KBM-7 (cell line): ENCODE measurements at regions not wholly inside any gene's neighbourhood (a gene's known extent, or its start where the extent isn't known, plus 50 kb on each side); places are given as distances from the start of the nearest gene placed in this dataset.

ENCODE experiments used
- DNase-seq: peaks from one replicate; pipeline ENCODE4 v3.0.0-alpha.2; 2015
- in situ Hi-C: fragments of 300-500 bp; cut with MboI; formaldehyde crosslinking; loops from 2 replicates; pipeline ENCODE4 v1.14.3; 2020; ENCODE audit warnings: low sequenced_read_pairs, low pct_unique_long_range_greater_than_20kb, mixed read lengths

- no peak for DNase-seq
- in situ Hi-C loops: no loop called here
Observed at GRCh38 chr2:34123996-34124785, 525.1 kb upstream of the FAM98A start.

DNA sequence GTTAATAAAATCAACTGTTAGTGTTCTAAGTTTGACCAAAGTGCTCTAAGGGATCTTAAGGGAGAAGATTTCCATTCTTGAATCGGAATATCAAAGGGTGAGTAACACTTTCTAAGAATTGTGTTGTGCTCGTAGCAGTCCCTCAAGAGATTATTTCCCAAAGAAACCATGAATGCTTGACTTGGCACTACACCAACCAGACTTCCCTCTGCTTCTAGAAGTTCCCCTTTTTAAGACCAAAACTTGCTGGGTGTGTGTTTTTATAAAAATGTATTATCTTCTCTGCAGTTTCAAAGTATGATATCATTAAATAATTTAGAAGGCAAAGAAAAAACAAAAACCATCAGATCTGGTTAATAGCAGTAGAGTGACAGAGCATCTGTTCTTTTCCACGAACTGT is 522.0 kb upstream of the FAM98A start:
- peak; percentile 42 for DNase-seq
- in situ Hi-C loops: no loop called here

GRCh38 chr2:34115076-34115475 is 516.0 kb upstream of the FAM98A start:
- no peak for DNase-seq
- in situ Hi-C loops: no loop called here

DNA sequence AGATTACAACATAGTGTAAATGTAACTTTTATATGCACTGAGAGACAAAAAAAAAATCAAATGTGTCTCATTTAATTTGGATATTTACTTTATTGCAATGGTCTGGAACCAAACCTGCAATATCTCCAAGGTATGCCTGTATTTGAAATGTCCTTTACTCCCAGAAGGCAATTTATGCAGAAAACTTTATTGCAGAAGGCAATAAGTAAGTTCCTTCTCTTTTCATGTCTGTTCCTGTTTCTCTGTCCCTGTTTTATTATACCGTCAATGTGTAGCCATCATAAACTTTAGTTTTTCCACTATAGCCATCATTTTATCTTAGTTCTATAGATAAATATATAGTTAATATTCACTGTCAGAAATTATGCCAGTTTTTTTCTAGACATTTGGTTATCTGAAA is 513.1 kb upstream of the FAM98A start:
- in situ Hi-C loops: no loop called here
- no peak for DNase-seq

DNA sequence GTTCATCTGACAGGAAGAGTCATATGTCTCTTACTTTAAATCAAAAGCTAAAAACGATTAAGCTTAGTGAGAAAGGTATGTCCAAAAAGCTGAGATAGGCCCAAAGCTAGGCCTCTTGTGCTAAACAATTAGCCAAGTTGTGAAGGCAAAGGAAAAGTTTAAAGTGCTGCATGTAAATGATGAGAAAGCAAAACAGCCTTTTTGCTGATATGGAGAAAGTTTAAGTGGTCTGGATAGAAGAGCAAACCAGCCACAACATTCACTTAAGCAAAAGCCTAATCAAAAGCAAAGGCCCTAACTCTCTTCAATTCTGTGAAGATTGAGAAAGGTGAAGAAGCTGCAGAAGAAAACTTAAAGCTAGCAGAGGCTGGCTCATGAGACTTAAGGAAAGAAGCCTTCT is 511.3 kb upstream of the FAM98A start:
- DNase-seq: no peak
- in situ Hi-C loops: no loop called here

DNA sequence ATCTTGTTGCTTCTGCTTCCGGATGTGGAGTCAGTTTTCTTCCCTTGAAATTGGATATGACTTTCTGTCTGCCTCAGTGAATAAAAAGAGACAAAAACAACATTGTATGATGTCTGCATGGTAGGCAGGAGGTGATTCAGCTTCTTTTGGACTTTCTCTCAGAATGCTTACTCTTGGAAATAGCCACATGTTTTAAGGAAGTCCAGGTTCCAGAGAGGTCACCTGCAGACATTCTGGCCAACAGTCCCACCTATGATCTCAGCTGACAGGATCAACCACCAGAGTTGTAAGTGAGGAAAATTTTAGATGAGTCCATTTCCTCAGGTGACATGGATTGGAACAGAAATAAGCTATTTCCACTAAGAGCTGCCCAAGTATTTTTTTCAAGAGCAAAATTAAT is 508.7 kb upstream of the FAM98A start:
- in situ Hi-C loops: no loop called here
- DNase-seq: no peak

DNA sequence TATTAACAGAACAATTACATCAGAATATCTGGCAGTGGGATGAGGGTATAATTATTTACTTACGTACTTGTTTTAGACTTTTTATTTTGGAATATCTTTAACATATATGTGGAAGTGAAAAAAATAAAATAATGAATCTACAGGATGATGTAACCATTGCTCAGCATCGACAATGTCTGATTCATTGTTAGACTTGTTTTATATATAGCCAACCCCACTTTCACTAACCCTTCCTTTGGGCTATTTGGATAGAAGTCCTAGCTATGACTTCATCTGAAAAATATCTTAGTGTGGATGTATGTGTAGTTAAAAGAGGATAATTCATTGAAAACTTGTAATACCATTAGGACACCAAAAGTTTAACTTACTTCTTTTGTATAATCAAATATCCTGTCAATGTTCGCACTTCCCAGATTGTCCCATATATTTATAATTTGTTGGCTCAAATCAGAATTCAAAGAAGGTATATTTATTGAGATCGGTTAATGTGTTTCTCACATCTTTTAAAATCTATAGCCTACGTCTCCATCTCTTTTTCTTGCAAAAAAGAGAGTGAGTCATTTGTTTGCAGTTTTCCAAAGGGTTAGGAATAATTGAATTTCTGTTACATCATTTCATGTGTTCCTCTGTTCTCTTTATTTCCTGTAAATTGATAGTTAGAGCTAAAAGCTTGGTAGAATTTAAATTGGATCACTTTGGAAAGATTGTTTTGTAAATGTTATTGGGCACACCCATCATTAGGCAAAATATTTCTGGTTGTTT is 506.1 kb upstream of the FAM98A start:
- in situ Hi-C loops: no loop called here

DNA sequence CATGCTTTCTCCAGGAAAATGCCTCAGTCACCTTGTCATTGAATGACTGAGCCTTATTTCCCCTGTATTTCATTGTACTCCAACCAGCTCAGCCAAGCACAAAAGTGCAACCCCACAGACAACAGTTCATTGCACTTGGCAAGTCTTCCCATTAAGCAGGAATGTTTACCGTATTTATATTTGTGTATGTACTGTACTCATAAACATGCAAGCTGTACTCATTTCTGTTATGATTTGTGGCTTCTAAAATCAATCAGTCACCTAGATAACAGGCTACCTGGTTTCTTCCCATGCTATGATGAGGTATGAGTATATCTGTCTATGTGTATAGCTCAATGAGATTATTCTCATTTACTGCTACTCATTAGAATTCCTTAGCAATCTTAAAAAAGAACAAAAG is 505.5 kb upstream of the FAM98A start:
- in situ Hi-C loops: no loop called here

More for the DNA sequence above, 506.1 kb upstream of the FAM98A start:
- no peak for DNase-seq

GRCh38 chr2:34103437-34103836 is 504.3 kb upstream of the FAM98A start:
- in situ Hi-C loops: no loop called here
- DNase-seq: no peak

More for the DNA sequence above, 505.5 kb upstream of the FAM98A start:
- no peak for DNase-seq

DNA sequence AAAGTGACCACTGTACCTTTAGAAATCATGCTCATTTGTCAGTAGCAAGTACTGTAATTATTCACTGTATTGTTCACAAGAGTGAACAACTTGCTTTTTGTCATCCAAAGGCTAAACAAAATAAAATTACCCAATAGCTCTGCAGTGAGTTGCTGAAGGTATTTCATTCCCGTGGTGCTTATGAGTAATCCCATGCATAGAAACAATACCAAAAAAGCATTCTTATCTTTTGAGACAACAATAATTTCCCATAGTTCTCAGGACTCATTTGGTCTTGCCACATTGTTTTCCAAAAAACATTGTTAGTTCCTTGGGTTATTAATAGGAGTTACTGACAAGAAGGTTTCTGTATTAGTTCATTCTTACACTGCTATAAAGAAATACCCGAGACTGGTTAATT is 503.2 kb upstream of the FAM98A start:
- in situ Hi-C loops: no loop called here
- DNase-seq: no peak

GRCh38 chr2:34099377-34099776 is 500.3 kb upstream of the FAM98A start:
- in situ Hi-C loops: no loop called here
- no peak for DNase-seq

DNA sequence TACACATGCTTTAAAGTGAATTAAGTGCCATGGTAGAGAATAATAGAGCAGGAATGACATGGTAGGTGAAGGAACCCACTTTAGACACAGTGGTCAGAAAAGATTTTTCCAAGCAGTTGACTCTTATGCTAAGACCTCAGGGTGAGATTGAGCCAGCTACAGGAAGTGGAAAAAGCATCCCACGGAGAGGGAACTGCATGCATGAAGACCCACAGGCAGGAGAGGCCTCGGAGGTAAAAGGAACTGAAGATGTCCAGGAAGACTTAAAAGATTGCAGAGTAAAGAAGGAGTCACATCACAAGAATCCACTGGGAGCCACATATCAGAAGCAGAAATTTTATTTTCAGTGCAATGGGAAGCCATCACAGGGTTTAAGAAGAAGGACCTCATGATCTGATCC is 499.2 kb upstream of the FAM98A start:
- DNase-seq: no peak
- in situ Hi-C loops: no loop called here

DNA sequence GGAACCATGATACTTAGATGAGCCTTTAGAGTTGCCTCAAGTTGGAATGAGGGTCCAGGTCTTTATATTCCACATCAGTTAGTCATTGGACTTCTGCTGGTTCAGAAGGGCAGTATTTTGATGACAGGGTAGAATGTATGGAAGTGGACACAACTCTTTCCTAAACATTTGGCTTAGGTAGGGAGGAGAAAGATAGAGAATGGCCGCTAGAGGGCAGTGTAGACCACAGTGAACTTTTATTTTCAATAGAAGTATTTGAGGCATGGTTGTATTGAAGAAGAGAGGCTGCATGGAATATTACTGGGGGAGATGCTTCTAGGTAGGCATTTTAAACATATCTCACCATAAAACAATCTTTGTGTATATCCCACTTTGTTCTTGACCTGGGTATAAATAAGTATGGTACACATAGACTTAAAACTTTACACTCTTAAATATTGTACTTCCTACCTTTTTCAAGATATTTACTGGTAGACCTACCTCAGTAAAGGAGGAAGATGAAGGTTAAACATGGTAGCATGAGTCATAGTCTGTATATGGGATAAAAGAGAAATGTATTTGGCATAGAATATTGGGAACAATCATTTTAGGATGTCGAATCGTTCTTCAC is 497.6 kb upstream of the FAM98A start:
- DNase-seq: peak; percentile 64
- in situ Hi-C loops: no loop called here

GRCh38 chr2:34093790-34094189 is 494.7 kb upstream of the FAM98A start:
- no peak for DNase-seq

GRCh38 chr2:34070196-34070595 is 471.1 kb upstream of the FAM98A start:
- in situ Hi-C loops: no loop called here
- DNase-seq: no peak

More at GRCh38 chr2:34093790-34094189, 494.7 kb upstream of the FAM98A start:
- in situ Hi-C loops: no loop called here

GRCh38 chr2:34069604-34070003 is 470.5 kb upstream of the FAM98A start:
- in situ Hi-C loops: no loop called here
- DNase-seq: no peak

- in situ Hi-C loops: no loop called here
- no peak for DNase-seq
Observed at GRCh38 chr2:34050413-34050812, 451.3 kb upstream of the FAM98A start.

DNA sequence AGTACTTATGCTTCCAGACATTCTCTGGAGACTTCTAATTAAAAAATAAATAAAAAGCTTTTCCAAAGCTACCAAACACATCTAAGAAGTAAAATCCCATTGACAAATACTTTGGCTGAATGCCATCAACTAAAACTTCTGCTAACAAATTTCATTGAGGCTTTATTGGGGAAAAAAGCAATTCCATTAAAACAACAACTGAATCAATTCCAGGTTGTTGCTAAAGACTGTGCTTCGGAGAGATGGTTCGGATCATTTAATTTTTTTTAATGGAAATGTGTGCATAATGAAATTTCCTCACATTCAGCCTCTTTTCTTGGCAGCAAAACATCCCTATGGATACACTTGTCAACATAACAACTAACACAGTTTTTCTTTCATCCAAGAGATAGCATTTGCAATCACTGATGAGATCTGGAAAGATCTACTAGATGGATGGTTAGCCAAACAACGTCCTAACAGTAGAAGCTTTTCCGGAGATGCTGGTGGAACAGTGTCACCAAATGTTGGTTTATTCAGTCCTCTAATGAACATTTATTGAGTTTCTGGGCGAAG is 446.1 kb upstream of the FAM98A start:
- in situ Hi-C loops: no loop called here
- no peak for DNase-seq

DNA sequence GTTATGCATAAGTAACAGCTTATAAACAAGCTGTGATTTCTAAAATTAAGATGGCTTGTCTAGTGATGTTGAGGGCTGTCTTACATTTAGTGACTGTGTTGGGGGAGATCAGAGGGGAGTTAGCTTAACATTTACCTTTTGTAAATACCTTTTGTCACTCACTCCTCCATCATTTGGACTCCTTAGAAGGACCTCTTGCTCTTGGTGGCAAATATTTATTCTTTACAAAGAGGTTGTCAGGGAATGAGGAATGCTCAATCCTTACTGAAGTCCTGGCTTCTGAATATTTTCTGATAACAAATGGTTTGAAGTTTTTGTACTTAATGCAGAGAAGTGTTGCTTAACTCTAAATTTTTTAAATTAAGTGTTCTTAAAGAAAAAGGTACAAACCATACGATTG is 438.8 kb upstream of the FAM98A start:
- DNase-seq: no peak
- in situ Hi-C loops: no loop called here

DNA sequence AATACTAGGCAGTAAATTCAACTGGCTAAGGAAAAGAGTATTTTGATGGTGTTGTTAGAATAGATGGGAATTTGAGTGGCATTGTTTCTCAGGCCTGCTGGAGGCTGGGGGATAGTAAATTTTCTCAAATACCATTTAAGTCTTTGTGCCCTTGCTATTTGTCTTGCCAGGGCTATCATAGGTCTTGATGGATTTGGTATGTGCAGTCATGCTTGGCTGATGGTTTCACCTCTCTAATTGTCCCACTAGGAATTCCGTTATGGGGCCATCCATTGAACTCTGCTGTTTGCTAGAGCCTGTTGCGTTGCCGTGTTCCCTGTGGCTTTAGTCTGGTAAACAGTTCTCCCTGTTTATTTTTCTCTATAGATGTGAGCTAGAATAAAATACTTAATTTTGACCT is 438.1 kb upstream of the FAM98A start:
- DNase-seq: no peak
- in situ Hi-C loops: no loop called here
